Esophagus squamous epithelium (tissue), 4 donors: ENCODE measurements at regions not wholly inside any gene's neighbourhood (a gene's known extent, or its start where the extent isn't known, plus 50 kb on each side); places are given as distances from the start of the nearest gene placed in this dataset.

ENCODE experiments used
- POLR2A ChIP-seq, 4 donors: fragments of 450-650 bp; IDR thresholded peaks; one replicate each; pipeline ENCODE4 v1.6.1; 2017; ENCODE audit warnings: antibody characterized with exemption in 4 of 4, mild to moderate bottlenecking in 4 of 4, moderate library complexity in 3 of 4
- TF ChIP-seq, protein P1 (sequence below), 6 experiments: fragments of 450-650 bp in 4 of 6; fragments of 200-600 bp in 2 of 6; sonication (generic) in 2 of 6; IDR thresholded peaks; one replicate each; pipeline ENCODE4 v1.5.1; 2016 to 2019; ENCODE audit warnings: antibody characterized with exemption in 6 of 6, mild to moderate bottlenecking in 4 of 6, moderate library complexity in 4 of 6

GRCh38 chr14:98728024-98728423 lies 544.0 kb downstream of the BCL11B start:
- TF ChIP-seq, protein P1, sequence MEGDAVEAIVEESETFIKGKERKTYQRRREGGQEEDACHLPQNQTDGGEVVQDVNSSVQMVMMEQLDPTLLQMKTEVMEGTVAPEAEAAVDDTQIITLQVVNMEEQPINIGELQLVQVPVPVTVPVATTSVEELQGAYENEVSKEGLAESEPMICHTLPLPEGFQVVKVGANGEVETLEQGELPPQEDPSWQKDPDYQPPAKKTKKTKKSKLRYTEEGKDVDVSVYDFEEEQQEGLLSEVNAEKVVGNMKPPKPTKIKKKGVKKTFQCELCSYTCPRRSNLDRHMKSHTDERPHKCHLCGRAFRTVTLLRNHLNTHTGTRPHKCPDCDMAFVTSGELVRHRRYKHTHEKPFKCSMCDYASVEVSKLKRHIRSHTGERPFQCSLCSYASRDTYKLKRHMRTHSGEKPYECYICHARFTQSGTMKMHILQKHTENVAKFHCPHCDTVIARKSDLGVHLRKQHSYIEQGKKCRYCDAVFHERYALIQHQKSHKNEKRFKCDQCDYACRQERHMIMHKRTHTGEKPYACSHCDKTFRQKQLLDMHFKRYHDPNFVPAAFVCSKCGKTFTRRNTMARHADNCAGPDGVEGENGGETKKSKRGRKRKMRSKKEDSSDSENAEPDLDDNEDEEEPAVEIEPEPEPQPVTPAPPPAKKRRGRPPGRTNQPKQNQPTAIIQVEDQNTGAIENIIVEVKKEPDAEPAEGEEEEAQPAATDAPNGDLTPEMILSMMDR (IDR thresholded peaks at IDR 0.05) = no peak
- no peak for TF ChIP-seq POLR2A (IDR thresholded peaks at IDR 0.05)
